RWPE2 (cell line): ENCODE measurements at regions not wholly inside any gene's neighbourhood (a gene's known extent, or its start where the extent isn't known, plus 50 kb on each side); places are given as distances from the start of the nearest gene placed in this dataset.
"Not testable (repeated sequence)": the region's sequence is repeated elsewhere in the genome, so short reads cannot be mapped to it uniquely, and the experiment has no call there.

Experiments
- ATAC-seq: fragments of 200-7000 bp; cut with Tn5 transposase; 3 replicates; pipeline ENCODE4 v1.9.1; 2021; ENCODE audit warnings: low read depth
- DNase-seq: peaks from one replicate; pipeline ENCODE4 v3.0.0-alpha.2; 2020; ENCODE audit warnings: low spot score
- H3K27ac ChIP-seq: fragments of 450-650 bp; 2 replicates; pipeline ENCODE4 v1.5.1; 2017; ENCODE audit warnings: mild to moderate bottlenecking; ENCODE audit not compliant: poor library complexity, severe bottlenecking
- H3K27me3 ChIP-seq: fragments of 250-450 bp; sonication (Bioruptor Pico); 2 replicates; pipeline ENCODE4 v1.5.1; 2021; ENCODE audit warnings: mild to moderate bottlenecking, moderate library complexity; ENCODE audit not compliant: insufficient read depth, poor library complexity, severe bottlenecking
- H3K36me3 ChIP-seq: fragments of 250-450 bp; sonication (Bioruptor Pico); 2 replicates; pipeline ENCODE4 v1.5.1; 2020; ENCODE audit warnings: low read depth, mild to moderate bottlenecking, moderate library complexity
- H3K4me1 ChIP-seq: fragments of 250-450 bp; sonication (Bioruptor Pico); 2 replicates; pipeline ENCODE4 v1.5.1; 2021; ENCODE audit warnings: mild to moderate bottlenecking, moderate library complexity; ENCODE audit not compliant: insufficient read depth, poor library complexity, severe bottlenecking
- H3K4me3 ChIP-seq: fragments of 250-450 bp; sonication (Bioruptor Pico); 2 replicates; pipeline ENCODE4 v1.5.1; 2021; ENCODE audit warnings: mild to moderate bottlenecking, moderate library complexity; ENCODE audit not compliant: severe bottlenecking
- H3K9me3 ChIP-seq: fragments of 250-450 bp; sonication (Bioruptor Pico); 2 replicates; pipeline ENCODE4 v1.5.1; 2021; ENCODE audit warnings: mild to moderate bottlenecking, moderate library complexity; ENCODE audit not compliant: severe bottlenecking
- CTCF ChIP-seq: fragments of 450-650 bp; IDR thresholded peaks from one replicate; pipeline ENCODE4 v1.5.1; 2017; ENCODE audit warnings: mild to moderate bottlenecking, moderate library complexity; ENCODE audit not compliant: poor library complexity, severe bottlenecking

- TF ChIP-seq CTCF: no peak
- Histone ChIP-seq H3K27ac (no peak overlapping the region), H3K27me3 (no peaks in the 10 kb centered on the region), H3K9me3 (peaks cover 5% of the 10 kb centered on the region), H3K4me3 (no peak overlapping the region), H3K36me3 (no peaks in the 10 kb centered on the region), H3K4me1 (peaks cover 21% of the 10 kb centered on the region)
- no peak for DNase-seq
- no peak for ATAC-seq
Observed at GRCh38 chr6:49322861-49323260, 140.2 kb downstream of the MMUT start.

- no peak for ATAC-seq
- H3K9me3 ChIP-seq: peaks cover 5% of the 10 kb centered on the region
- no peak for TF ChIP-seq CTCF
Observed at GRCh38 chr6:49321561-49322072, 141.4 kb downstream of the MMUT start.

GRCh38 chr6:49305010-49305409 is 158.0 kb downstream of the MMUT start:
- Histone ChIP-seq H3K9me3 (no peaks in the 10 kb centered on the region), H3K27me3 (no peaks in the 10 kb centered on the region), H3K4me3 (no peak overlapping the region), H3K36me3 (no peaks in the 10 kb centered on the region), H3K27ac (no peak overlapping the region), H3K4me1 (no peaks in the 10 kb centered on the region)
- ATAC-seq (no peak), DNase-seq (no peak)
- TF ChIP-seq CTCF: no peak

More at GRCh38 chr6:49321561-49322072, 141.4 kb downstream of the MMUT start:
- Histone ChIP-seq H3K27ac (no peak overlapping the region), H3K4me1 (peaks cover 13% of the 10 kb centered on the region), H3K4me3 (no peak overlapping the region), H3K27me3 (no peaks in the 10 kb centered on the region), H3K36me3 (no peaks in the 10 kb centered on the region)
- DNase-seq: no peak

GRCh38 chr6:49304393-49304792 is 158.7 kb downstream of the MMUT start:
- H3K4me3 ChIP-seq, H3K4me1 ChIP-seq, ATAC-seq, H3K36me3 ChIP-seq, DNase-seq, H3K27me3 ChIP-seq, H3K27ac ChIP-seq, H3K9me3 ChIP-seq: not testable (repeated sequence)

- H3K4me3 ChIP-seq: no peak overlapping the region
- H3K27me3 ChIP-seq: no peaks in the 10 kb centered on the region
- DNase-seq (no peak), ATAC-seq (no peak)
- H3K4me1 ChIP-seq: no peaks in the 10 kb centered on the region
- H3K36me3 ChIP-seq: no peaks in the 10 kb centered on the region
- TF ChIP-seq CTCF: no peak
- no peaks in the 10 kb centered on the region for H3K9me3 ChIP-seq
- no peak overlapping the region for H3K27ac ChIP-seq
Observed at GRCh38 chr6:49300911-49301310, 162.1 kb downstream of the MMUT start.
